A549 (cell line): ENCODE measurements at regions not wholly inside any gene's neighbourhood (a gene's known extent, or its start where the extent isn't known, plus 50 kb on each side); places are given as distances from the start of the nearest gene placed in this dataset.

ENCODE experiments used
- MYC ChIP-seq: IDR thresholded peaks from 2 replicates; pipeline ENCODE4 v1.6.1; 2012; ENCODE audit warnings: mild to moderate bottlenecking, inconsistent platforms, low read length, improper control_type of control experiment, borderline replicate concordance
- POLR2A ChIP-seq: IDR thresholded peaks from 2 replicates; pipeline ENCODE4 v1.6.1; 2012; ENCODE audit warnings: mild to moderate bottlenecking, low read length
- RCOR1 ChIP-seq: fragments of 150-350 bp; IDR thresholded peaks from 2 replicates; pipeline ENCODE4 v1.6.1; 2014; ENCODE audit warnings: antibody characterized with exemption, low read length, low read depth
- TF ChIP-seq, protein P1 (sequence below): fragments of >200 bp; sonication (Bioruptor Twin); formaldehyde crosslinking; IDR thresholded peaks from 3 replicates; pipeline ENCODE4 v1.5.1; 2016
- TF ChIP-seq, protein P2 (sequence below): IDR thresholded peaks from 2 replicates; pipeline ENCODE4 v1.6.1; 2012; ENCODE audit warnings: low read depth, borderline replicate concordance

DNA sequence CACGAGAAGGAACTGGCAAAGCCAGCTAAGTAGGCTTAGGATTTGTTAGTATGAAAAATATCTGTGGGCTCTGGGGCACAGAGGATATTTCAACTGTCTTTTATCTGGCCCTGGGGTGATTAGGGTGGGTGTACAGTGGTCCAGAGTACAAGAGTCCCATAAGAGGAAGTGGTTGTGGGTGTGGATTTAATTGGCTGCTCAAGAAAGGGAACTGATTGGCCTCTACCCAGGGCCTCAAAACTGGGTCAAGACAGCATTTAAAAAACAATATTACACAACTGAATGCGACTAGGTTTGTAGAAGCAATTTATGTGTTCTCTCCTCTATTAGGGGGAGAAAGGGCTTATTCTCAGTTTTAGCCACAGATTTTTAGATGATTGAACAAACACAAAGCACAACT, 1353.4 kb upstream of the WWC1 start:
- TF ChIP-seq, protein P1, sequence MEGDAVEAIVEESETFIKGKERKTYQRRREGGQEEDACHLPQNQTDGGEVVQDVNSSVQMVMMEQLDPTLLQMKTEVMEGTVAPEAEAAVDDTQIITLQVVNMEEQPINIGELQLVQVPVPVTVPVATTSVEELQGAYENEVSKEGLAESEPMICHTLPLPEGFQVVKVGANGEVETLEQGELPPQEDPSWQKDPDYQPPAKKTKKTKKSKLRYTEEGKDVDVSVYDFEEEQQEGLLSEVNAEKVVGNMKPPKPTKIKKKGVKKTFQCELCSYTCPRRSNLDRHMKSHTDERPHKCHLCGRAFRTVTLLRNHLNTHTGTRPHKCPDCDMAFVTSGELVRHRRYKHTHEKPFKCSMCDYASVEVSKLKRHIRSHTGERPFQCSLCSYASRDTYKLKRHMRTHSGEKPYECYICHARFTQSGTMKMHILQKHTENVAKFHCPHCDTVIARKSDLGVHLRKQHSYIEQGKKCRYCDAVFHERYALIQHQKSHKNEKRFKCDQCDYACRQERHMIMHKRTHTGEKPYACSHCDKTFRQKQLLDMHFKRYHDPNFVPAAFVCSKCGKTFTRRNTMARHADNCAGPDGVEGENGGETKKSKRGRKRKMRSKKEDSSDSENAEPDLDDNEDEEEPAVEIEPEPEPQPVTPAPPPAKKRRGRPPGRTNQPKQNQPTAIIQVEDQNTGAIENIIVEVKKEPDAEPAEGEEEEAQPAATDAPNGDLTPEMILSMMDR: no peak
- TF ChIP-seq POLR2A: no peak
- no peak for TF ChIP-seq RCOR1
- TF ChIP-seq, protein P2, sequence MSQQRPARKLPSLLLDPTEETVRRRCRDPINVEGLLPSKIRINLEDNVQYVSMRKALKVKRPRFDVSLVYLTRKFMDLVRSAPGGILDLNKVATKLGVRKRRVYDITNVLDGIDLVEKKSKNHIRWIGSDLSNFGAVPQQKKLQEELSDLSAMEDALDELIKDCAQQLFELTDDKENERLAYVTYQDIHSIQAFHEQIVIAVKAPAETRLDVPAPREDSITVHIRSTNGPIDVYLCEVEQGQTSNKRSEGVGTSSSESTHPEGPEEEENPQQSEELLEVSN: no peak
- TF ChIP-seq MYC: no peak
